Fibroblast of lung (primary cell): ENCODE measurements at regions not wholly inside any gene's neighbourhood (a gene's known extent, or its start where the extent isn't known, plus 50 kb on each side); places are given as distances from the start of the nearest gene placed in this dataset.
"Not testable (repeated sequence)": the region's sequence is repeated elsewhere in the genome, so short reads cannot be mapped to it uniquely, and the experiment has no call there.

Experiments used
- DNase-seq, 2 donors: peaks; one replicate each; pipeline versions ENCODE4 v3.0.0 to v3.0.0-alpha.2; 2010; ENCODE audit warnings: low read depth in 2 of 2
- H2AFZ ChIP-seq: 2 replicates; pipeline ENCODE4 v1.5.1; 2012; ENCODE audit warnings: low read length, control low read depth, inconsistent platforms
- H3K27ac ChIP-seq: 2 replicates; pipeline ENCODE4 v1.5.1; 2011; ENCODE audit warnings: low read length, control low read depth; ENCODE audit not compliant: insufficient read depth
- H3K27me3 ChIP-seq: 2 replicates; pipeline ENCODE4 v1.5.1; 2011; ENCODE audit warnings: mild to moderate bottlenecking, low read length; ENCODE audit not compliant: control insufficient read depth, insufficient read depth
- H3K36me3 ChIP-seq: 2 replicates; pipeline ENCODE4 v1.5.1; 2011; ENCODE audit warnings: low read length; ENCODE audit not compliant: control insufficient read depth, insufficient read depth
- H3K4me1 ChIP-seq: 2 replicates; pipeline ENCODE4 v1.5.1; 2011; ENCODE audit warnings: low read length; ENCODE audit not compliant: control insufficient read depth, insufficient read depth; ENCODE audit errors: extremely low read depth
- H3K4me2 ChIP-seq: 2 replicates; pipeline ENCODE4 v1.5.1; 2011; ENCODE audit warnings: low read length, control low read depth; ENCODE audit not compliant: insufficient read depth; ENCODE audit errors: extremely low read depth
- H3K4me3 ChIP-seq, 4 experiments: fragments of 200-600 bp in 1 of 4; sonication (generic) in 1 of 4; replicated peaks in 1 of 4; 2 replicates each; pipeline ENCODE4 v1.5.1; 2011 to 2016; ENCODE audit warnings: low read length in 4 of 4, low read depth in 3 of 4, mild to moderate bottlenecking in 3 of 4, control low read depth in 2 of 4, inconsistent platforms in 1 of 4, mixed read lengths in 1 of 4; ENCODE audit not compliant: insufficient read depth in 1 of 4; ENCODE audit errors: control extremely low read depth in 1 of 4
- H3K79me2 ChIP-seq: 2 replicates; pipeline ENCODE4 v1.5.1; 2012; ENCODE audit warnings: mild to moderate bottlenecking, low read length, inconsistent platforms; ENCODE audit not compliant: control insufficient read depth, insufficient read depth
- H3K9ac ChIP-seq: 2 replicates; pipeline ENCODE4 v1.5.1; 2011; ENCODE audit warnings: mild to moderate bottlenecking, low read length, control low read depth; ENCODE audit not compliant: insufficient read depth
- H3K9me3 ChIP-seq: 2 replicates; pipeline ENCODE4 v1.5.1; 2012; ENCODE audit warnings: low read depth, low read length; ENCODE audit not compliant: control insufficient read depth, insufficient read depth
- H4K20me1 ChIP-seq: 2 replicates; pipeline ENCODE4 v1.5.1; 2011; ENCODE audit warnings: low read length; ENCODE audit not compliant: control insufficient read depth, insufficient read depth; ENCODE audit errors: extremely low read depth
- CTCF ChIP-seq, 2 donors: IDR thresholded peaks in 1 of 2; conservative IDR thresholded peaks in 1 of 2; 1 replicate in 1 of 2; 2 replicates in 1 of 2; pipeline ENCODE4 v1.5.1; 2011 to 2012; ENCODE audit warnings: low read length in 2 of 2, control low read depth in 1 of 2, inconsistent platforms in 1 of 2, low read depth in 1 of 2, mild to moderate bottlenecking in 1 of 2
- EZH2 ChIP-seq: IDR thresholded peaks from 2 replicates; pipeline ENCODE4 v1.5.1; 2012; ENCODE audit warnings: low read length, control low read depth, mild to moderate bottlenecking; ENCODE audit errors: missing control alignments

GRCh38 chr14:21820631-21821030 is 147.0 kb upstream of the OR4E1 start:
- H2AFZ ChIP-seq, result no peak overlapping the region
- no peaks in the 10 kb centered on the region for H4K20me1 ChIP-seq
- H3K27ac ChIP-seq, result no peak overlapping the region
- H3K4me2 ChIP-seq, result no peak overlapping the region
- H3K9me3 ChIP-seq, result no peaks in the 10 kb centered on the region
- H3K36me3 ChIP-seq, result no peaks in the 10 kb centered on the region
- TF ChIP-seq CTCF (conservative IDR thresholded peaks at IDR 0.05 in 1 of 2, IDR thresholded peaks at IDR 0.05 in 1 of 2; ENCODE audit: low read depth in 1 of 2, low read length in 2 of 2), result no peak
- H3K79me2 ChIP-seq, result no peaks in the 10 kb centered on the region
- no peaks in the 10 kb centered on the region for H3K27me3 ChIP-seq
- H3K4me1 ChIP-seq, result no peaks in the 10 kb centered on the region
- H3K9ac ChIP-seq, result no peak overlapping the region
- DNase-seq, result no peak
- H3K4me3 ChIP-seq, result no peak overlapping the region

- not testable (repeated sequence) for H3K4me1 ChIP-seq, H3K4me2 ChIP-seq, H2AFZ ChIP-seq, H3K4me3 ChIP-seq, DNase-seq, H3K36me3 ChIP-seq, H3K9me3 ChIP-seq, H4K20me1 ChIP-seq, H3K27me3 ChIP-seq, H3K27ac ChIP-seq, H3K9ac ChIP-seq, H3K79me2 ChIP-seq
Observed at GRCh38 chr14:21819891-21820290, 146.3 kb upstream of the OR4E1 start.

GRCh38 chr14:21817010-21817409 is 143.4 kb upstream of the OR4E1 start:
- H3K4me1 ChIP-seq, result not testable (repeated sequence)

GRCh38 chr14:21807975-21808374 is 134.4 kb upstream of the OR4E1 start:
- H3K4me2 ChIP-seq, result no peak overlapping the region
- H4K20me1 ChIP-seq, result no peaks in the 10 kb centered on the region
- H3K9ac ChIP-seq, result no peak overlapping the region
- H3K79me2 ChIP-seq, result no peaks in the 10 kb centered on the region
- DNase-seq, result no peak
- H3K4me3 ChIP-seq, result no peak overlapping the region
- H3K27me3 ChIP-seq, result no peaks in the 10 kb centered on the region
- no peak overlapping the region for H3K27ac ChIP-seq
- no peak for TF ChIP-seq CTCF (conservative IDR thresholded peaks at IDR 0.05 in 1 of 2, IDR thresholded peaks at IDR 0.05 in 1 of 2; ENCODE audit: low read depth in 1 of 2, low read length in 2 of 2)
- no peak for TF ChIP-seq EZH2
- H3K36me3 ChIP-seq, result no peaks in the 10 kb centered on the region
- H2AFZ ChIP-seq, result no peak overlapping the region
- no peaks in the 10 kb centered on the region for H3K9me3 ChIP-seq
- H3K4me1 ChIP-seq, result no peaks in the 10 kb centered on the region

More at GRCh38 chr14:21817010-21817409, 143.4 kb upstream of the OR4E1 start:
- not testable (repeated sequence) for H3K9ac ChIP-seq, H3K27me3 ChIP-seq, DNase-seq, H4K20me1 ChIP-seq, H3K9me3 ChIP-seq, H3K4me2 ChIP-seq, H2AFZ ChIP-seq, H3K36me3 ChIP-seq, H3K79me2 ChIP-seq, H3K4me3 ChIP-seq, H3K27ac ChIP-seq
